Endothelial cell of umbilical vein (primary cell): ENCODE measurements at regions not wholly inside any gene's neighbourhood (a gene's known extent, or its start where the extent isn't known, plus 50 kb on each side); places are given as distances from the start of the nearest gene placed in this dataset.

Experiments used
- EZH2 ChIP-seq: IDR thresholded peaks from 2 replicates; pipeline ENCODE4 v1.6.1; 2012; ENCODE audit warnings: borderline replicate concordance, low read depth, mild to moderate bottlenecking, moderate library complexity, low read length, inconsistent platforms; ENCODE audit not compliant: severe bottlenecking
- GATA2 ChIP-seq: IDR thresholded peaks from 2 replicates; pipeline ENCODE4 v1.7.0; 2011; ENCODE audit warnings: low read depth, mild to moderate bottlenecking, moderate library complexity, mixed read lengths, low read length; ENCODE audit not compliant: insufficient read length, insufficient read depth
- JUN ChIP-seq: IDR thresholded peaks from 2 replicates; pipeline ENCODE4 v1.6.1; 2011; ENCODE audit warnings: borderline replicate concordance, low read depth; ENCODE audit not compliant: insufficient read length, insufficient read depth
- MYC ChIP-seq: IDR thresholded peaks from one replicate; pipeline ENCODE4 v1.6.1; 2011; ENCODE audit warnings: mild to moderate bottlenecking, low read depth, low read length
- POLR2A ChIP-seq: IDR thresholded peaks from 2 replicates; pipeline ENCODE4 v1.6.1; 2012; ENCODE audit warnings: low read depth, mild to moderate bottlenecking, control low read depth, low read length
- POLR2AphosphoS5 ChIP-seq: IDR thresholded peaks from 2 replicates; pipeline ENCODE4 v1.6.1; 2012; ENCODE audit warnings: low read depth, mild to moderate bottlenecking, control low read depth, low read length, moderate library complexity; ENCODE audit not compliant: insufficient read depth
- TF ChIP-seq, protein P1 (sequence below), 2 donors: IDR thresholded peaks; 1 replicate in 1 of 2; 2 replicates in 1 of 2; pipeline ENCODE4 v1.5.1; 2011; ENCODE audit warnings: low read length in 2 of 2, mild to moderate bottlenecking in 2 of 2, moderate library complexity in 2 of 2, control low read depth in 1 of 2, inconsistent platforms in 1 of 2, low read depth in 1 of 2; ENCODE audit not compliant: insufficient read depth in 1 of 2; ENCODE audit errors: extremely low read depth in 1 of 2
- TF ChIP-seq, protein P2 (sequence below): IDR thresholded peaks from 2 replicates; pipeline ENCODE4 v1.6.1; 2011; ENCODE audit not compliant: insufficient read depth, insufficient read length

DNA sequence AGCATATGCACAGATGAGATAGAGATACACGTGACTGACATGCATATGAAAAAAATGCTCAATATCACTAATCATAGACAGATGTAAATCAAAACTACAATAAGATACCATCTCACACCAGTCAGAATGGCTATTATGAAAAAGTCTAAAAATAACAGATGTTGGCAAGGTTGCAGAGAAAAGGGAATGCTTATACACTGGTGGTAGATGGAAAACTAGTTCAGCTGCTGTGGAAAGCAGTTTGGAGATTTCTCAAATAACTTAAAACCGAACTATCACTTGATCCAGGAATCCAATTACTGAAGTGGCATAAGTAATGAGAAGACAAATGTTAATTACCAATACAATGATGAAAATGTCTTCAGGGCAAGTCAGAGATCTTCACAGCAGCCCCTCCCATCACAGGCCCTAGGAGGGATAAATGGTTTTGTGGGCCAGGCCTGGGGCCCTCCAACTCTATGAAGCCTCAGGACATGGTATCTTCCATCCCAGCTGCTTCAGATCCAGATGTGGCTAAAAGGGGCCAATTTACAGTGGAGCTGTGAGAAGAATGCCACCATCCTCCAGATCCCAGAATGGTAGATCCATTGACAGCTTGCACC is 71.4 kb upstream of the PLSCR4 start:
- TF ChIP-seq, protein P1, sequence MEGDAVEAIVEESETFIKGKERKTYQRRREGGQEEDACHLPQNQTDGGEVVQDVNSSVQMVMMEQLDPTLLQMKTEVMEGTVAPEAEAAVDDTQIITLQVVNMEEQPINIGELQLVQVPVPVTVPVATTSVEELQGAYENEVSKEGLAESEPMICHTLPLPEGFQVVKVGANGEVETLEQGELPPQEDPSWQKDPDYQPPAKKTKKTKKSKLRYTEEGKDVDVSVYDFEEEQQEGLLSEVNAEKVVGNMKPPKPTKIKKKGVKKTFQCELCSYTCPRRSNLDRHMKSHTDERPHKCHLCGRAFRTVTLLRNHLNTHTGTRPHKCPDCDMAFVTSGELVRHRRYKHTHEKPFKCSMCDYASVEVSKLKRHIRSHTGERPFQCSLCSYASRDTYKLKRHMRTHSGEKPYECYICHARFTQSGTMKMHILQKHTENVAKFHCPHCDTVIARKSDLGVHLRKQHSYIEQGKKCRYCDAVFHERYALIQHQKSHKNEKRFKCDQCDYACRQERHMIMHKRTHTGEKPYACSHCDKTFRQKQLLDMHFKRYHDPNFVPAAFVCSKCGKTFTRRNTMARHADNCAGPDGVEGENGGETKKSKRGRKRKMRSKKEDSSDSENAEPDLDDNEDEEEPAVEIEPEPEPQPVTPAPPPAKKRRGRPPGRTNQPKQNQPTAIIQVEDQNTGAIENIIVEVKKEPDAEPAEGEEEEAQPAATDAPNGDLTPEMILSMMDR (IDR thresholded peaks at IDR 0.05; ENCODE audit: extremely low read depth in 1 of 2, insufficient read depth in 1 of 2, low read depth in 1 of 2, low read length in 2 of 2): no peak
- TF ChIP-seq JUN: no peak
- TF ChIP-seq EZH2: no peak
- TF ChIP-seq MYC: no peak
- TF ChIP-seq, protein P2, sequence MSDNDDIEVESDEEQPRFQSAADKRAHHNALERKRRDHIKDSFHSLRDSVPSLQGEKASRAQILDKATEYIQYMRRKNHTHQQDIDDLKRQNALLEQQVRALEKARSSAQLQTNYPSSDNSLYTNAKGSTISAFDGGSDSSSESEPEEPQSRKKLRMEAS: no peak
- TF ChIP-seq POLR2A: no peak
- TF ChIP-seq POLR2AphosphoS5: no peak
- no peak for TF ChIP-seq GATA2
